ENCODE measurements at regions not wholly inside any gene's neighbourhood (a gene's known extent, or its start where the extent isn't known, plus 50 kb on each side); places are given as distances from the start of the nearest gene placed in this dataset.

DNA sequence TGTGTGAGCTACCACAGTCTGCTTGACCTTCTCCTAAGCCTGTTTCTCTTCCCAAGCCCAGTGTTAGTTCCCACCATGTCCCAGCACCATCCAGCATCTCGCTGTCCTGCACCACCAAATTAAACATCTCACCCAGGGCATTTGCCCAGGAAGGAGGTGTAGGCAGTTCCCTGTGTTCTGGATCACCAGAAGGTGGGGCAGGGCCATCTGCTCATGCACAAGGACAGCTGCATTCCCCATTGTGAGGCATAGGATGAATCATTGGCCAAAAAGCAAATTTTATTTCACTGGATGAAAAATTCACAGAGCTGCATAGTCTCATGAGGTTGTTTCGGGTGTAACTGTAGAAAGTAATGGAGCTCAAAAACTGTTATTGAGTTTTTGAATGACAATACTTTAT lies 89.5 kb upstream of the GRIA1 start:
- no peak for DNase-seq

DNA sequence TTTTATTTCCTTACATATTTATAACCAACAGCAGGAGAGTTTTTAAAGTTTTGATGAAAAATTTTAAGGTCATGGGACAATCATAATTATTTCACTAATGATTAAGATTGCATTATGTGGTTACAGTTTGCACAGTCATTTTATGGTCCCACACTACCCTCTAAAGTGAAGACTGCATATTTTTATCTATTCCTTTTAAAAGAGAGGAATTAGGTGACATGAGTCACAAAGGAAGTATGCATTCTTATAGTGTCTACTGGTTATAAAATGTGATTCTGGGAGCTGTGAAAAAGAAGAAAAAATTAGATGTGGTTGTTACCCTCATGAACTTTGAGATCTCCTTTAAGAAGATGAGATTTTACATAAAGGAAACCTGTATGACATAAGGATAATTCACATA lies 87.9 kb upstream of the GRIA1 start:
- DNase-seq: no peak

DNA sequence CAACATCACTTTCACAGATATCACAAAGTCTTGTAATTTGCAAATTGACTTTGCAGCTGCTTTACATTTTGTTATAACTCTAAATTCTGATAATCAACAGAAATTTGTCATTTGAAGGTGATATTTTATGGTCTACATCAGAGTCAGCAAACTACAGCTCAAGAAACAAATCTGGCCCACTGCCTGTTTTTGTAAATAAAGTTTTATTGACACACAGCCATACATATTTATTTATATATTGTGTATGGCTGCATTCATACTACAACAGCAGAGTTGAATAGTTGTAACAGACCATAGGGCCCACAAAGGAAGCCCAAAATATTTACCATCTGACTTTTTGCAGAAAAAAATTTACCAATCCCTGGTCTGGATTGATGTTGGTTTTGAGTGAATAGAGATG lies 87.0 kb upstream of the GRIA1 start:
- DNase-seq: no peak

DNA sequence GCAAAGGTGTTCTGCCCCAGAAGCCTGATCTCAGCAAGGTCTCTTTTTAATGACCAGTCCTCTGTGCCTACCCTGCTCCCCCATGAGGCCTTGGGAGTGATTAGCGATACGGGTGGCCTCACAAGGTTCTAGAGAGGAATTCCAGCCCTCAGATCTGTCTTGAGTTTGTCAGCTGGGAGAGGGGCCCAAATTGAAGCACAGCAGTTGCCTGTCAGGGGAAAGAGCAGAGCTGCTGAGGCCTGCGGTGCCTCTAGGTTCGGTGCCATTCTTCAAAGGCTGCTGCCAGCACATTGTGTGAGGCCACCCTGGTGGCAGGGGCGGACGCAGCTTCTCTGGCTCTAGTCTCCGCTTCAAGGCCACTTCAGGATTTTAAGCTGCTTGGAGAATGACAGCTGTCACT lies 85.7 kb upstream of the GRIA1 start:
- peak; percentile 40 for DNase-seq

DNA sequence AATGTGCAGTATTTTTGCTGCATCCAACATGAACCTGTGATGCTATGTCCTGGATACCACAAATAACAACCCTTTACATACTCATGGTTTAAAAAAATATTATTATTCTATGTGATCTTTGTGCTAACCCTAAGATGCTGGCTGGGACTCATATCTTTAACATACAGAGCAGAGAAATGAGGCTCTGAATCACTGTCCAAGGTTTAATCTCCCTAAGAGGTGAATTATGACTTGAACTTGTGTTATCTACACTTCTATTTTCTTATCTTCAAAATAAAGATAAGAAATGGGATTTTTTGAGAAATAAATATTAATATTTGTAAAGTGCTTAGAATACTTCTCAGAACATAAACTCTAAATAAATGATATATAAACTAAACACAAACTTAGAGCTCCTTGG lies 68.8 kb upstream of the GRIA1 start:
- no peak for DNase-seq

DNA sequence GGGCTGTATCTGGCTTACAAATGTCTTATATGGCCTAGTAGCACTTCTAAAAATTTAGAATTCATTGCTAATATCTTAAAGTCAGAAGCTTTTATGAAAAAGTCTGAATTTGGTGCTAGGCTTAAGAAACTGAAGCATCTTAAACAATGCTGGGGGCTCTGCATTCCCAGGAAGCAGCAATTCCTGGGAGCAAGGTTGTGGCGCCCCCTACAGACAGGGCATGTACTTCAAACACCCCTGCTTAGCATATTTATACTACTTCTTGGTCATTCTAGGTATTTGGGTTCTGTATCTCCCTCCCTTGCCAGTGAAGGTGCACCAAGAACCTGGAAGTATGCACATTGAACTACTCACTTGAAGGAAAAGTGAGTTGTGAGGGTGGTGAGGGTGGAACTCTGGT lies 64.6 kb upstream of the GRIA1 start:
- DNase-seq: no peak

DNA sequence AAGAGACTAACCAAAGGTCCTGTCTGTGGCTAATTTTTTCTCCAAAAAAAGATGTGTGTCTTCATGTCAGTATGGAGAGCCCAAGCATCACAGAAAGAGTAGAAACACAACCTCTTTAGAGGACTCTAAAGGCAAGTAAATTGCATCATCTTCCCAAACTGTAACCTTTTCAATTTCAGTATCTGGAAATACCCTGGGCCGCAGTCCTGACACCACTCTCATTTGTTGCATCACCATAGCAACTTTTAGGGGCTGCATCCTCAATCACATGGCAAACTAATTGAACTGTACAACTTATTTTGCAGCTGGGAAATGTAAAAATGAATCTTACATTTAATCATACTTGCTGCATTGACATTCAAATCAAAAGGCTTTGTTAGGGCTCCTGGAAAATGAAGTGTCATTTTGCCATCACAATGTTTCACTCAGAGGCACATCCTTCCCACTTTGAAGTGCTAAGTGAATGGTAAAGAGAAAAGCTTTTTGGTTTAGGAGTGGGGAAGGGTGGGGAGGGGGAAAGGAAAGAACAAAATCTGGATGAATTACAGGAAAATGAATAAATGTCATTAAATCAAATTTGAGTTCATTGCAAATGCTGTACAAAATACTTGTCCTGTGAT lies 60.6 kb upstream of the GRIA1 start:
- DNase-seq: no peak

DNA sequence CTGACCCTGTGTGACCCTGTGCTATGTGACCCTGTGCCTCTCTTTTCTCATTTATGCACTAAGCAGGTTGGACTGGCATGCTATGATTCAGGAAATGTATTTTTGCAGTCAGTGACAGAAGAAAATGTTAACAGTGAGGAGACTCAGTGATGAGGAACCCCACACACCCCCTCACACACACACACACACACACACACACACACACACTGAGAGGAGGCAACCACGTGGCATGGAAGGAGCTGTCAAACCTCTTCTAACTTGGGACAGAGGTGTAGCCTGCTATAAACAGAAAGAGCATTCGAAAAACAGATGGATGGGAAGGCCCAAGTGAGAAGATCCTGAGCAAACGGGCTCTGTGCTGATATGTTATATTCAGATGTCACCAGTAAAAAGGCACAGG lies 57.9 kb upstream of the GRIA1 start:
- no peak for DNase-seq

DNA sequence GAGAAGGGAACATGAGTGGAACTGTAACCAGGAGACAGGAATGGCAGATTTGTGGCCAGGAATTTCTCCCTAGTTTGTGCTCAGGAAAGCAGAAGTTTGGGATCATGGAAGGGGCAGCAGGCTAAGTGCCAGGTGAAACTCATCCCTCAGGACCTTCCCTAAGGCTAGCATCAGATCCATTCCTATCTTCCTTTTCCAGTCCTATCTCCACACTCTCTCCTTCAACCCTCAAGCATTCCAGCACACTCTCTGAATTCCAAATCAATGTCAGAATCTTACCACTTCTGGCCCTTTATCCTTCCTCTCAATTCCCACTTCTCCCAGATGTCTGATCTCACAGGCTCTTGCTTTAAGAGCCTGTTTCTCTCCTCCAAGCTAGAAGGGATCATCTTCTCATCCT lies 53.2 kb upstream of the GRIA1 start:
- no peak for DNase-seq

DNA sequence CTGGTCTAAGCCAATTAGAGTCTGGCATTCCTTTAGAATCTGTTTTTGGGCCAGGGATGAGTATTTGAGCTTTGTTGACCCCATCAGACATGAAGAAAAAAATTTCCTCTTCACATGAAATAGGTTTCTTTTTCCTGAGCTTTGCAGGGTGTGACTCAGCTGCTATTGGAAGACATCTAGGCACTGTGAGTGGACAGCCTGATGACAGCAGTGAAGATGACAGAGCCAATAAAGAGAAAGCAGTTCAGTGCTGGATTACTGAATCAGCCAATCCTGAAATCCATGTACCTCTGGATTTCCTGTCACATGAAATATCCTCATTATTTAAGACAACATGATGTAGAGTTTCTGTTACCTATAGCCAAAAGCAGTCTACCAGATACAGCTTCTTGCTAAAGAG lies 51.3 kb upstream of the GRIA1 start:
- no peak for DNase-seq
